GM18870 (cell line): ENCODE measurements at regions not wholly inside any gene's neighbourhood (a gene's known extent, or its start where the extent isn't known, plus 50 kb on each side); places are given as distances from the start of the nearest gene placed in this dataset.

Experiments
- ATAC-seq: cut with Tn5 transposase; IDR thresholded peaks from one replicate; pipeline ENCODE4 v1.9.1; 2021; ENCODE audit warnings: moderate library complexity; ENCODE audit not compliant: unreplicated experiment

DNA sequence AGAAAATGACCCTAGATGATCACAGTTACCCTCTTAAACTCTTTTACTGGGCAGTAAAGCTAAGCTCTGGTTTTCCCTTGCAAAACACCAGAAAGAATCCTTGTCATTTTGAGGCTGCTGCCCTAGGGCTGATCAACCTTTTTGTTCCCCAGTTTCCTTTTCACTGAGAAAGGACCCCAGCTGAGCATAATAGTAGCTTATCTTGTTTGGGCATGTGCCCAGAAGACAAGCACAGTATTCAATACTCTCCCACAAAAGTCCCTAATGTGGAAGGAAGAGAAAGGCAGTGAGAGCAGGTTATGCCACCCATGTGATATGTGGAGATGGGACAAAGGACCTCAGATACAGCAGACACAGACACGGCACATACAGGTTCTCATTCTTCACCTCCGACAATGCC is 332.6 kb upstream of the TMPO start:
- no peak for ATAC-seq

DNA sequence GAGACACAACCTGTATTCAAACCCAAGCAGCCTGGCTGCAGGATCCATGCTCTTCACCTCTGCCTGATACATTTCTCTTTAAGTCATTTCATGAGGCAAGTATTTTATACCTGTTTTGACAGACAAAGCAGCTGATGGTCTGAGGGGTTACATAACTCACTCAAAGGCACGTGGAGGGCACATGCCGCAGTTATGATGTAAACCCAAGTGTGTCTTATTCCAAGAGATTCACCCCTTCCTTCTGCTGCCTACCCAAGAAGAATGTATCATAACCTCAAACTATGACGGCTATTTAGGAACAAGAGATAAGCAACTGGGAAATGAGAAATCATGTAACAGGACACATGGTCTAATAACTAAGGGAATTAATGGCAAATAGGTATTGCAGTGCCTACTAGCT is 329.8 kb upstream of the TMPO start:
- ATAC-seq = no peak

DNA sequence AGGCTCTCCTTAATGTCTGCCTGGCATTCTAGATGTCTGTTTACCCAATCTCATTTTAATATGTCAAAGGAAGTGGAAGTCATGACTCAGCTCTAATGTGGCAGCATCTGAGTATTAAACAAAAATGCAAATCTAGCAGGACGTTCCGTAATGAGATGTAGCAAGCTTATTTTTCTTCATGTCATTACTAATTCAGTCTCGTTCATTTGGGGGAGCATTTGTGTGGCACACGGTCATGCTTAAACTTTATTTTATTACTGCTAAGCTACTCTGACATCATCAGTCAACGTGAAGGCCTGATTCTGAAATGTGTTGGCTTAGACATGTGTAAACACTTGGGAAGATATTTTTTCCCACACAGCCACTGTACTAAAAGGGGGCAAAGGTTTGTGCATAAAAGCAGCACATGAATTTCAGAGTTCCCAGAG is 326.7 kb upstream of the TMPO start:
- ATAC-seq = no peak

DNA sequence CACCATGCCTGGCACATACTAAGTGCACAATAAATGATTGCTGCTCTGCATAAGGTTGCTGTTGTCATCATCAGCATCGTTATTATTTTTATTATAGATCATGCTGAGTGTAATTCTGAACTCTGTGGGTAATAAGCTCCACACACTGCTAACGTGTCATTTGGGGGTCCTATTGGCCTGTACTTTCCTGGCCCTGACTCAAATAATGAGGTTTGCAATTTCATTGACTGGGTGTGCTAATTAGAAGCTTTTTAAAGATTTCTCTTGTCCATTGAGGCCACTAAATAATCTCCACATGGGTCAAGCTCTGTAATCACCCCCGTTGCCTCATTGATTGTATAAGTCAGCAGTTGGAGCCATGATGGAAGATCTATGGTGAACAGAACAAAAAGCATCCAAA is 320.8 kb upstream of the TMPO start:
- no peak for ATAC-seq

DNA sequence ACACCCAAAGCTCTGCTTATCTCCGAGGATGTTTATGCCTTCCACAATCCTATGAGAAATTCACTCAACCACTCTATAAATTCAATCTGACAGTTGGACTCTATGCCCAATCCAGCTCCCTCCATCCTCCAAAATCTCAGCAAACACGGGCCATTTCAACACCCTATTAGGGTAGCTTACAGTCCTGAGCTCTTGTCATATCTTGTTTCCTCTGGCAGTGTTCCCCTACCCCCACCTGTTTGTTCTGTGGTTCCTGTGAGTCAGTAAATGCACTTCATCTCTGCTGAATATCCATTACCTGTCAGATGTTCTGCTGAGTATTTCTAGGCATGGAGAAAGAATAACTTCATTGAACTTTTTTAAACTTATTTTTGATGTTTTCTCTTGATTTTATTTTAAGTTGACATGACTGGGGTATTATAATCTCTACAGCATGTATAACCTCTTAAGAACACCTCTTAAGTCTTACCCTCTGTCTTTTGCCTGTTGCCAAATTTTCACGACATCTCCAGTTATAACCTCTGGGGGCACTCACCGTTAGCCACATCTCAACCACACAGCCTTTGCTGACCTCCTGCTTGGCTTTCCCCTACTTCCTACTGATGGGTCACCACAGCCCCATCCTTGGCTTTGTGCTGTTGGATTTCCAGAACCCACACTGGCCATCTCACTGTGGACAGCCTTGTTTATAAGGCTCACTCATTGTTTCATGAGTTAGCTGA is 317.0 kb upstream of the TMPO start:
- no peak for ATAC-seq

DNA sequence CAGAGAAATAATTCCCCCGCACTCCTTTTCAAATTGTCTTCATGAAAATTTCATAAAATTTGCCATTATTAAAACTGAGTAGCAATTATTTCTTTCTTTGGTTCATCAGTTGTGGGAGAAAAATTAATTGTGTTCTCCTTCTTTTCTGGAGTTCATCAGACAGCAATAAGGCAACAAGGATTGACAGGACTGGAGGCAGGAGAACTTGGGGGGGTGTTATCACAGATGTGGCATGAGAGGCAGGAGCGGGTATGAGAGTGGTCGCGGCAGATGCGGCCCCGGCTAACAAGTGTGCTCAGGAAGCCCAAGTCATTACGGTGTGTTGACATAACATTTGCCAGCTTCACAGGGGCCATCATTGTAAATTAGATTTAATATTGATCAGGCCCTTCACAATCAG is 306.6 kb upstream of the TMPO start:
- ATAC-seq = no peak

DNA sequence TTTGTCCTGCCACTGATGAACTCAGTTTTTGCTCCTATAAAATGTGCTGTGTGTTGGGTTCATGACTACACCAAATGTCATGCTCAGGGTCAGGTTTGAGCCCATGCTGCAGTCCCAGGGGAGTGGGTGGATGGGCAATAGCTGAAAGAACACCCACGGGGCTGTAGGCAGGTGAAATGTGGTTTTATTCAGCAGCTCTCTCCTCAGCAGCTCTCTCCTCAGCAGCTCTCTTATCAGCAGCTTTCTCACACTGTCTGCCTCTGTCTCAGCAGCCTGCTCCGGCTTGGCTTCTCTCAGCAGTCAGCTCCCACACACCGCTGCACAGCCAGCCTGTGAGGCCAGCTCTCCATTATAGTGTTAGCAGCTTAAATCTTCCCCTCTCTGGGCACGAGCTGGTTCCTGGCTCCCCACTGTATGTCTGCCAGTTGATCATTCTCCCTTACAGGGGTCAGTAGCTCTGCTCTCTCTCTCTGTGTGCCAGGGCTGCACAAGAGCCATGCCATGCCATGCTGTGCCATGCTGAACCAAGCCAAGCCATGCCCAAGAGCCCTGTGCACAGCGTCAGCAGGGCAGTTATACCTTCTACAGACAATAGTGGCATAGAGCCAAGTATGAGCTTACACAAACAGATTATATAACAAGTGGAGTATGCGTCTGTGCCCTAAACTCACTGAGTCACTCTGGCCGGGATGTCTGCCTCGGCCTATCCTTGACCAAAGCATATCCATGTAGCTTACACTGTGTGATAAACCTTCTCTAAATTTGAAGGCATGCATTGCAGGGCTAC is 303.3 kb upstream of the TMPO start:
- ATAC-seq = no peak

DNA sequence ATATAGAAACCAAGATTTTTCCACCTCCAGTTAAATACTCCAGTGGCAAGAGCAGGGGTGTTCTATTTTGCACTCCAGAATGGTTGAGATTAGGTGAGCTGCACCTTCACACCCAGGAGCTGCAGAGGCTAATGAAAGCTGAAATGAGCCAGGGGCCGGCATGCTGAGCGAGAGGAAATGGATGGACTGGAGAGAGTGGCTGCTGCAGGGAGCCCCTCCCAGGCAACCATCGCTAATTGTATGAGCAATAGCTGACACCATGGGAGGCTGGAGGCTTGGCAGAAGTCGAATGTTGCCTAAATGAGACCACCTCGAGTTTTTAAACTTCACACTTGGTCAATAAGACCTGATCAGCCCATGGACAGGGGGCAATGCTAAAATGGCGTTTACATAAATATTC is 301.8 kb upstream of the TMPO start:
- ATAC-seq = no peak

DNA sequence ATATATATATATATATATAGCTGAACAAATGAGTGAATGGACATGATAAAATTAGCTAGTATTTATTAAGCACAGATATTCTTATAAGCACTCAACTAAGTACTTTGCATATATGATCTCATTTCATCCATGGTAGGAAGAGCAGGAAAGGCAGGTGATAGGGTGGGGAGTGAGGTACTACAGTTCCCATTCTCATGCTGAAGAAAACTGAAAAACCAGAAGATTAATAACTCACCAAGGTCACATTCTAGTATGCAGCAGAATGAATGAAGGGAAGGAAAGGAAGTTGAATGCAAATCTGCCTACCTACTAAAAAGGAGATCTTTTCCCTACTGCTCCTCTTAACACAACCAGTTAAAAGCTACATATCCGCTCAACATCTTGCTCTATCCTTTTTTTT is 298.1 kb upstream of the TMPO start:
- ATAC-seq = no peak

DNA sequence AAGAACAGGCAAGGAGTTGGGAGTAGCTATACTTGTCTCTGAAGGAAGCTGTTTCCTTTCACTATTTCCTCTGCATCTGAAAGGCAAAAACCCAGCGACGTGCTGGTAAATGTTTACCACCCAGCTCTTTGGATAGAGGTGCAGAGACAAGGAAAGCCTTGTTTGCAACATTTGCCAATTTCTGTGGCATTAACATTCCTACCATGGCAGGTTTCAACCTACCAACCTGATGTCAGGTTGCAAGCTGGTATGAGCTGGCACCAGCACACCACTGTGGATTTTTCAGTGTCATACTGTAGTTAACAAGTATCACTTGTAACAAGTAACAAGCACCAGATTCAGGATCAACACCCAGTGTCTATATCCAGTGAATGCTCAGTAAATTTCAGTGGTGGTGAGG is 294.8 kb upstream of the TMPO start:
- no peak for ATAC-seq

DNA sequence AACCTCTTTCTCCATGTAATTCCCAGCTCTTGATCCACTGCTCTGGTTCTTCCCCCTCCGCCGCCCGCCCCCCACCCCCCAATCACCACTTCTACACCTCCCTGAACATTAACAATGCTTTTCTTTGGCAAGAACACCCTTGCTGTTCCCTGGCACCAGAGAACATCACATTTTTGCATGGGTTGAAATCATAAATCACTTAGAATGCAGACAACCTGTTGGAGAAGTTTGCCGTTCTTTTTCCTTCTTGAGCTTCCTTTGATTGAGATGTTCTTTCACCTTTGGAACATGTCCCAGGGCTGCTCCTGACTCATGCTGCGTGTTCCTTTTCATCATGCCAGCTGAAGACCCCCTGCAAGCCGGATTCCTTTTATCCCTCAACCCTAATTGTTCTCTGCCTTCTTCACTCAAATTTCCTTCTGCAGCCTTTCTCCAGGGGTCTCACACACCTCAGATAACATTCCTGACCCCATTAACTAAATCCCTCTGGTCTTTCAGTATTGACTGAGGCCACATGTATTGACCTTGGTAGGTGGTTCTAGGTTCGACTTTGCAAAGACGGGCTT is 294.1 kb upstream of the TMPO start:
- ATAC-seq = no peak

DNA sequence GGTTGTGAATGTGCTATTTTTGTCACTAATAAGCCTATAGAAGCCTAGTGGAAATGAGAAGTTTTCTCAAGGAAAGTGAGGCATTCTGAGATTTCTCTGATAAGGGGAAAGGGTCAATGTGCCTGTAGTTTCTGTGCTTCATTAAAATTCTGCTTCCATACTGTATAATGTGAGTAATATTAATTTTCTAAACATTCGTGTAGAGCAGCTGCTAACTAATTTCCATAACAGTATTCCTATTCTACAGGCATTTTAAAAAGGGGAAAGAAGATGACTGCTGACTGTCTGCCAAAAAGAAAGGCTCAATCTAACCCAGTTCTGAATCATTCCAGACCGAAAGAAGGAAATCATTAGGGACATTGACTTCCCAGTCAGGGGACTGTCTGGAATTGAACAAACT is 293.3 kb upstream of the TMPO start:
- no peak for ATAC-seq

DNA sequence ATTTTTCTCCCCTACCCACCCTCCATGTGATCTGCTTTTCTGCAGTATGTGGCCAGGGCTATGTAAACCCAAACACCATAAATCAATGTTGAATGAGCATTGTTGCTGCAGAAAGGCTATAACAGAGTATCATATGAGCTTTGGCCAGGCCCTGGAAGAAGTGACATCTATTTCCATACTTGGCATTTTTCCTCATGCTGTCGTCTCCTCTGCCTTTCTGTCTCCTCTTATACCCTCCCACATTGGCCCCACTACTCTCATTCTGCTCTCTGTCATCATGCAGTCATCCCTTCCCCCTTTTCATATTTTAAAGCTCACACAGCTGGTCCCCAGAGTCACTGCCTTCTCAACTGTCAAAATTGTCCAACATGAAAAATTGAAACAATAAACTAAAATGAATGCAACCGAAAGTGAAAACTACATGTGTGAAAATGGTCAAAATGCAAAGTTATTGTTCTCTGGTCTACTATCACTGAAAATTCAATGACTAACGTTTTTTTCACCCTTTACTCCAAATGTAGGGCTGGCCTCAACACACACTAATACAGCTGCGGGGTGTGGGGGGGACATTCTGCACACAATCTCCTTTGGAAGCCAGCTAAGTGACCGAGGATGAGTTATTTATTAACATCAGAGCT is 290.7 kb upstream of the TMPO start:
- ATAC-seq = peak; percentile 84

DNA sequence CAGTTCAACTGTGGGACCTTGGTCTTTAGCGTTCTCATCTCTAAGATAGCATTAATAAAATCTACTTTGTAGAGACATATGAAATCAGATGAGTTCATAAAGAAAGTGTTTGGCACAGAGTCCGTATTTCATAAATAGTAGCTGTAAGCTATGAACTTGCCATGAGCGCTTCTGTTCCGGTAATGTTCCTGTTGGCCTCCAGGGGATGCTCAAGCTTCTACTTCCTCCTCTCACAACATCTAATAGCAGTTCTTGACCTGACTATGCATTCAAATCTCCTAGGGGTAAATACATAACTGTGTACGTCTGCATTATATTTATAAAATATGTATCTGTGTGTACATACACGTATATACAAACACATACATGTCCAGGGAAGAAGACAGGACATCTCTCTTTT is 288.2 kb upstream of the TMPO start:
- ATAC-seq = no peak

DNA sequence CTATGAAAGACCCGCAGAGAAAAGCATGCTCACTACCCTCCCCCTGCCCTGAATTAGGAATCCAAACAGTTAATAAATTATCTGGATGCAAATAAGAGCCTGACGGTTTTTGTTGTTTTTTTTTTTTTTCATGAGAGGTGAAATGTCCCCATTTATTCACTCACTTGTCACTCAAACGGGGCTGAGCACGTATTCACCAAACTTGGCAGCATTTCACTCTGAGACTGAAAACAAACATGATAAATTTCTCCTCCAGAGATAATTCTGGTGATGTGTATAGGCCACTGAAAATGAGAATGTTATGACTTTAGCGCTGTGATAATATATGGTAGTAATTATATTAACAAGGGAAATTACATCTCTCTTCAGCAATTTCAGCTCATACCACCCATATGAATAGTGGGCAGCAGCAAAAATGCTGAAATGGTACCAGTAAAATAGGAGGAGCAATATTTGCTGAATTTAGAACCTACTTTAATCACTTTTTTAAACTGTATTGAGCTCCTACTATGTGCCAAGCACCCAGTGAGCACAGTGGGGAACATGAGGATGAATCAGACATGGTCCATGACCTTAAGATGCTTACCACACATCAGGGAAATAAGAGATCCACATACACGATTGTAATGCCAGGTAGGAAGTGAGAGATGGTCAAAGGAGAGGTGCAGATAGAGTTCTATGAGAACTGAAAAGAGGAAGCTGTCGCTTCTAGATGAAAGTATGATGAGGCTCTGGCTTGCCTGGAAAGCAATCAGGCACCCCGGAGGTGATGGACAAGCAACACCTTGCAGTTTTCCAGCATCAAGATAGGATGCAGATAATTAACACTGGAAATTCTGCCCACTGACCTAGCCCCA is 286.5 kb upstream of the TMPO start:
- ATAC-seq = no peak

DNA sequence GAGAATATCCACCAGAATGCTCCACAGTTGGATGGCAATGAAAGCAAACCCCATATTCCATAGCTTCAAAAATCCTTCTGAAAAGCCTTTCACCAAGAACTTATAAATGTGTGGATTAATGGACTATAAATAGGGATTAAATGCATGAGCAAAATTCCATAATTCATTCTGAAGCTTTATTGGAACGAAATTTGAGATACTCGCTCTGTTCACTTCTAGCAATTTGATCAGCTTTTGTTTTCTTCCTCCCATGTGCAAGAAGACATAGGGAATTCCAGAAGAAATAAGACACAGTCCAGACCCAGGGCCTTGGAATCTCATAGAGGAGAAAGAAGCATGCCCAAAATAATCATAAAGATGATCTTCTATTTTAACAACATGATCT is 285.9 kb upstream of the TMPO start:
- no peak for ATAC-seq

DNA sequence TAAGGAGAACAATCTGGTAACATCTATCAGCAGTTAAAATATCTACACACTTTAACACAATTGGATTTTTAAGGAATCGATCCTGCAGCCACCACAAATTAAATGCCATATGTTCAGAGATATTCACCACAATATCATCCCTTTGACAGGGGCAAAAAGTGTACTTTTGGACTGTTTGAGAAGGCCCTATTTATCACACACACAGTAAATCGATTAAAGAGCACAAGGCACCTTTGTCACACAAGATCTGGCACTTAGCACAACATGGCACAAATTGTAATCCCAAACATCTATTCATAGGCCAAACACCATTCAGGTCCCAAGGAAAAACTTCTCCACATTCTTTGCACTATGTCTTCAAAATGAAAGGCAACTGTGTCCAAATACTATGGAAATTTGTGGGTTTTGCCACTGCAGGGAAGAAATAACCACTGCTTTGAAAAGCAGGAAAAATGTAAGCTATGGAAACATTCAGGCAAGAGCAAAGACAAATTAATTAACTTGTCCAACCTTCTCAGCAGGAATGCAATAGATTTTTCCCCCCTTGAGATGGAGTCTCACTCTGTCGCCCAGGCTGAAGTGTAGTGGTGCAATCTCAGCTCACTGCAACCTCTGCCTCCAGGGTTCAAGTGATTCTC is 282.5 kb upstream of the TMPO start:
- ATAC-seq = no peak

DNA sequence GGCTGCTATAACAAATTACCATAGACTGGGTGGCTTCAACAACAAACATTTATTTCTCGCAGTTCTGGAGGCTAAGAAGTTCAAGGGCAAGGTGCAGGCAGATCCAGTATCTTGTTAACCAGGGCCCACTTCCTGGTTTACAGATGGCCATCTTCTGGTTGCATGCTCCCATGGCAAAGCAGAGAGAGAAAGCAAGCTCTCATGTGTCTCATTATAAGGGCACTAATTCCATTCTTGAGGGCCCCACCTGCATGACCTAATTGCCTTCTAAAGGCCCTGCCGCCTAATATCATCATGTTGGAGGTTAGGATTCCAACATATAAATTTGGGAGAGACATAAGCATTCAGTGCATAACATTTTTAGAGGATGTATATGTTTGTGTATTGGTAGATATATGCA is 280.1 kb upstream of the TMPO start:
- ATAC-seq = no peak

DNA sequence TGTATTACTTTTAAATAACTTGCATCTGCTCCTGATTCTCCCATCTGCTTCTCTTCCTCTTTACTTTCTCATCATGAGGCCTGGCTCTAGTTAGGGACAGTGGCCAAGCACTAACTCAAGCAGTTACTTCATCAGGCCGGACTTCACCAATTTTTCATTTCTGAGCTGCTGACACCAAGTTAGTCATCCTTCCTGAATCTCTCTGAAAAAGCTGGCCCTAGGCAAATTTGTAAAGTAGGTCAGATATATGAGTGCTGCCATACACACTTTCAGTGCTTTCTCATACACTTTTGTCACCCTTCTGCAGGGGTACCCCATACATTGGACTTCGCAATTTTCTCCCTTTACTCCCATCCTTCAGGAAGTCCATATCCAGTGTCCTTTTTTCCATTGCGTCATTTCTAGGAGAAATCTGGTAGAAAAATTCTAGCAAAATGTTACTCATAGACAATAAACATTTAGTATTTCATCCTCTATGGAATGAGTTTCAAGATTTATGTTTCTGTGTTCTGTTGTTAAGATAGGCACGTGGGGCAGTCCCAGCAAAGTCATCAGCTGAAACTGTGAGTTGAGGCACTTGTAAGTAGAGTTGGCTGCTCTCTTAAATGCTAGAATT is 276.8 kb upstream of the TMPO start:
- no peak for ATAC-seq

DNA sequence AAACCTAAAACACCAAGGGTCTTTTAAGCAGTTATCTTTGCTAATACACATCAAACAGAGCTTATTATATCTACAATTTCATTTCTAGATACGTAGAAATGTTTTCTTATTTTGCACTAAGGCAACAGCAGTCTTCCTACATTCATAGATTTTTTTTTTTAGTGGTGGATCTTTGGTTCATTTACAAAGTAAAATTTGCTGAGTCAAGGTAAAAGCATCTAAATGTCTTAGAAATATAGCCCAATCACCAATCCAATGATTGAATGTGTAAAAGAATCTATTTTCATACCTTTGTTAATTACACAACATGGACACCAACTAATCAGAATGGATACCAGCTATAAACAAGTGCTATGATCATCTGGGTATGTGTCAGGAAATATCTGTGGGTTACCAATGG is 272.2 kb upstream of the TMPO start:
- ATAC-seq = no peak
